ENCODE measurements at regions not wholly inside any gene's neighbourhood (a gene's known extent, or its start where the extent isn't known, plus 50 kb on each side); places are given as distances from the start of the nearest gene placed in this dataset.

GRCh38 chr5:174336479-174336878 lies 291.0 kb downstream of the NSG2 start:
- TF ChIP-seq CTCF (conservative IDR thresholded peaks at IDR 0.05 in 1 of 2, IDR thresholded peaks at IDR 0.05 in 1 of 2; ENCODE audit: extremely low read depth in 1 of 2, insufficient read depth in 1 of 2, low read depth in 1 of 2, low read length in 2 of 2): no peak
- TF ChIP-seq EZH2 (IDR thresholded peaks at IDR 0.05; ENCODE audit: borderline replicate concordance, low read length): no peak

Measured in mammary epithelial cell (primary cell).